Left kidney (tissue), 1 donor: ENCODE measurements at regions not wholly inside any gene's neighbourhood (a gene's known extent, or its start where the extent isn't known, plus 50 kb on each side); places are given as distances from the start of the nearest gene placed in this dataset.
A peak's percentile ranks its signal among the peaks of the same experiment; 100 is the strongest.

Experiments used
- DNase-seq: peaks from one replicate; pipeline ENCODE4 v3.0.0-alpha.2; 2013

DNA sequence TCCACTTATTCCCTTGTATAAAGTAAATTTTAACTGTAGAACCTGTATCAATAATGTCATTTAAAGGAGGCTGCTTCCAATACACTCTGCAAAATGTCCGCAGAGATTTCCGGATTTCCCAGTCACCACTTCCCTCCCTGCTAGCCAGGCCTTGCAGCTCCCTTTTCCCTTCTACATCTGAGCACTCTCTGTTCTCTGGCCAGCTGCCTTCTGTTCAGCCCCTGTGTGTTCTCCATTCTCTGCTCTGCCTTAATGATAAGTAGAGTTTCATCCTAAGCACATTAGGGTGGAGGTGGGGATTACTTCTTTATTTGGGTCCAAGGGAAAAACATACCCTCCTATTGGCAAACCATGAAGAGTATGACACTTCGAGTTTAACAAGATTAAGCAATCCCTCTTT, 719.6 kb upstream of the WWC1 start:
- DNase-seq, result no peak

DNA sequence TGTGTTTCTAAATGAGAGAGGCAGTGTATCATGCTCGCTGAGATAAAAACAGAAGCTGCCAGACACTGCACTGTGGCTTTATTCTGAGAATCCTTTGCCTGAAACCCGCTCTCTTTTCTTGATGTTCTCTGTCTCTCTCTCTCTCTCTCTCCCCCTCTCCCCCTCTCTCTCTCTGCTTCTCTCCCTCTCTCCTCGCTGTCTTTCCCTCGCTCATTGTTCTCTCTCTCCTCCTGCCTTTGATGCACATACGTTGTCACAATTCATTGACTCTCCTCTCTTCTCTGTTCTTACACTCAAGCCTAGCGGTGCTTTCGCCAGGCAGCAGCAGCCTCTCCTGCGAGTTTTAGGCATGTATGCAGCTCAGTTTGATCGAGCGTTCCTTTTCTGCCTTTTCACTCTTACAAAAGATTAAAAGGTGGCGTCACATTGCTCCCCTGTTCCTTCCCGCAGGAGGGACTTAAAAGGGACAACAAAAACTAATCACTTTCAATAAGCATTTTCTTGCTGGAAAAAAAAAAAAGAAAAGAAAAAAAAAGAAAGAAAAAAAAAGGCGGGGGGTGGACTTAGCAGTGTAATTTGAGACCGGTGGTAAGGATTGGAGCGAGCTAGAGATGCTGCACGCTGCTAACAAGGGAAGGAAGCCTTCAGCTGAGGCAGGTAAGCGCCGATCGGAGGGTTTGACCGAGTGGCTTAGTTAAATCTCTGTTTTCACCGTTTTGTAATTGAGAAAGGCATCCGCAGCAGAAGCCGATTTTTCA, 717.9 kb upstream of the WWC1 start:
- DNase-seq, result peak; percentile 63

DNA sequence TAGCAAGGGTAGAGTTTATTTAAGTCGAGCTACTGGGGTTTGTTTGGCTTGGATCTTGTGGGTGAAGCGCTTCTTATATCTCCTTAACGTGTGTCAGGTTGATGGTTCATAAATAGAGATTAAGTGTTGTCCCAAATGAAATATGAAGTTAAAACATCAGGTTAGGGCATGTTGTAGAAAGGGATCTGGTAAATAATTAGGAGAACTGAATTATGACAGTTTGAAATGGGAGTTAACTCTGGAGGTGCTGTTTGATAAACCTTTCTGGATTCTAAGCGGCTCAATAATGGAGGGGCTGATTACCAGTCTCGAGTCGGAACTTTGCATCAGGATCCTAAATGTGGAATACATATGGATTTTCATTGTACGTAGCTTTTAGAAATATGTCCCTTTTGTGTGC, 717.0 kb upstream of the WWC1 start:
- no peak for DNase-seq

DNA sequence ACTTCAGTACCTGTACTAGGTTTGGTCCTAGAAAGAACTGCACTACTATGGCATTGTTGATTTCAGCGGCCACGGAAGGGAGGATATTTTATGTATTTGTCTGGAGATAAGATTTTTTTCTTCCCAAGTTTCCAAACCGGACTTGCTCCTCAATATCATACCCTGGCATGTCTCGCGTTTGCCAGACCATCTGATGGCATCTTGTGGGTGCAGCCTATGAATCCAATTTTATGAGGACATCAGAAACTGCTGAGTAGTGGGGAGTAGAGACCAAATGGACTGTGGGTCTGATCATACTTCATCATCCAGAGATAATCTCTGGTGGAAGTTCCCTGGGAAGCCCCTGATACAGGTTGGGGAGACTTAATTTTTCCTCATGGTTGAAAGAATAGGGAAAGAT, 716.1 kb upstream of the WWC1 start:
- DNase-seq, result no peak

DNA sequence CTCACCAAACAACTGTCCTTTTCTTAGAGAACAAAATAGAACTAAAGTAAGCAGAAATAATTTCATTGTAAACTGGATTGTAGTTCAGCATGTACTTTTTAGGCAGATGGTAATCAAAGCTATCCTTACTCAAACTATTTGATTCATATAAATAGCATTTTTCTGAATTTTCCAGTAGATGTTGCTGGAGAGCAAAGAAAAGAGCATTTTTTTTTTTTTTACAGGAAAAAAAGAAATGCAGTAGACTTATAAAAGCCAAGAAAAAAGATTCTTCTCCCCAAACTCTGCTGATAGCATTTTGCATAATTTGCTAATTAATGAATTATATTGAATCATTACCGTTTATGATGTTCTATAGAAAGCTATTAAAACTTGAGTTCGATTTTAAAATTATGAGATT, 715.3 kb upstream of the WWC1 start:
- DNase-seq, result no peak

DNA sequence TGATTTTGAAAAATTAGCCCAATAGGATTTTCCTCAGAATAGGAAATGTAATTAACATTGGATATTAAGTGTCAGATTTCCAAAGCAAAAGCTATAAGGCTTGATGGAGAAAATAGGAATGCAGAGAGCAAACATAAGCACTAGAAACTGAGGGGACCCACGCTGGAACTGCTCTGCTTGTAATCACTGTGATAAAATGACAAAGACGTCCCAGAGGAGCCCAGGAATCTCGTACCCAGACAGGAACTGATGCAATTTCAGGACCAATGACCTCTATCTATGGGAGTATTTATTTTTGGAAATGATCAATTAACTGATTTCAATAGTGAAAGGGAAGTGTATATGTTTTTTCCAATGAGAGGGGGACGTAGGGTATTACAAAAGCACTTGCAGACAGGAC, 714.5 kb upstream of the WWC1 start:
- DNase-seq, result no peak

DNA sequence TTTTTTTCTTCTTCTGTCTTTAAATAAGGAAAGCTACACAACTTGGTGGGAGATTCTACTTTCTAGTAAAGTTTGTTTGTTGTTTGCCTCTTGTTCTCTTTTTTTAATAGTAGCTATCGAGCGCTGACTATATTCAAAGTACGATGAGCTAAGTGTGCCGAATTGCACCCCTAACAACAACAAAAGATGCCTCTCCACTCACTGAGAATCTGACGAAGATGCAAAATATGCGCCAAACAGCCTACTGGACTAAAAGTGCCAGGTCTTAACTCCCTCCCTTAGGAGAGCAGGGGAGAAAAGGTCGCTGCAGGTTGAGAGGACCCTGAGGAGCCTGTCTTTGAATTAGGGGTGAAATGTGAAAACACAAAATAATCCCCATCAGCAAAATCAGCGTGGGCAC, 713.8 kb upstream of the WWC1 start:
- no peak for DNase-seq

DNA sequence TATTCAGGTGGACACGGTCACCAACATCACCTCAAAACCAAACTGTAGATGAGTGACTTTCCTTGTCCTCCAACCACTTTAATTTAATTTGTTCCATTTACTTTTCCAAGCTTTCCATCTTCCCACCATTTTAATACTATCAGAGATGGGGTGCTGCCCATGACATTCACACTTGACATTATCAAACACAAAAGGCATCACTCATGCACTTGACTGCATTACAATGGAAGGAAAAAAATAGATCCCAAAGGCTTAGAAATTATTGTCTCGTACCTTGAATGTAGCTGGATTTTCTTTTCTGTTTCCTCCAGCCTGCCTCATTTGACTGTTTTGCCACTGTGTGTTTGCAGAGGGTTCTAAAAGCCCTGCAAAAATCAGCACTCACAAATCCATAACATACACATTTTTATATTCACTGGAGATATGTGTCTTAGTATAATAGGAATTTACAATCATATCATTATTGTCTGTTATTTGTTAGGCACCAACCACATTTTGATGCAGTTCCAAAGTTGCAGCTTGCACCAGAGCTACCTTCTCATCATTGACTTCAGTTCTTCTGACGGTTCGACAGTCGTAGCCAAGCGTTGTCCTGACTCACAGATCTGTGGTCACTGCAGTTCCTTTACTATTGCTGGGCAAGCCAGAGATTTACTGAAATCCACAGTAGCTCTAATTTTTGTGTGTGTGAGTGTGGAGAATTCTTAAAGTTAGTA, 712.3 kb upstream of the WWC1 start:
- DNase-seq, result no peak

DNA sequence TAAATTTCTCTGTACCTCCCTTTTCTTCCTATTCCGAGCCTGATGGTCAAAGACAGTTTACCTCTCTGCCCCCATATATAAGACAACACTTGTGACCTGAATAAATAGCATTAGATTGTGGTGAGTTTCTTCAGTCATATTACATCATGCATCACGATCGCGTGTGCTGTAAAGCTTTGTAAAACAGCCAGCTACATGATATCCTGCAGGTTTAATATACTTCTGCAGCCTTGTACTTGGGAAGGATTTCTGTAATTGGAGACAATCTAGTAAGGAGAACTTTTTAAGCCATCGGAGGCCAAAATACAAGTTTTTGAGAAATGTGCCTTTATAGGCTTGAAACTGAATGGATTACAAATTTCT, 711.8 kb upstream of the WWC1 start:
- DNase-seq, result no peak

DNA sequence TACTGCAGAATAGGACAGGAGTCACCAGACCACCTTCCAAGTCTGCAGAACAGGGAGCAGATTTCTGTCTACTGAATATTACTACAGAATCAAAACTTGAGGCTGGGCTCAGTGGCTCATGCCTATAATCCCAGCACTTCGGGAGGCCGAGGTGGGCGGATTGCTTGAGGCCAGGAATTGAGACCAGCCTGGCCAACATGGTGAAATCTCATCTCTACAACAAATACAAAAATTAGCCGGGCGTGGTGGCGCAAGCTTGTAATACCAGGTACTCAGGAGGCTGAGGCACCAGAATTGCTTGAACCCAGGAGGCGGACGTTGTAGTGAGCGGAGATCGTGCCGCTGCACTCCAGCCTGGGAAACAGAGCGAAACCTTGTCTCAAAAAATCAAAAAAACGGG, 710.8 kb upstream of the WWC1 start:
- no peak for DNase-seq

DNA sequence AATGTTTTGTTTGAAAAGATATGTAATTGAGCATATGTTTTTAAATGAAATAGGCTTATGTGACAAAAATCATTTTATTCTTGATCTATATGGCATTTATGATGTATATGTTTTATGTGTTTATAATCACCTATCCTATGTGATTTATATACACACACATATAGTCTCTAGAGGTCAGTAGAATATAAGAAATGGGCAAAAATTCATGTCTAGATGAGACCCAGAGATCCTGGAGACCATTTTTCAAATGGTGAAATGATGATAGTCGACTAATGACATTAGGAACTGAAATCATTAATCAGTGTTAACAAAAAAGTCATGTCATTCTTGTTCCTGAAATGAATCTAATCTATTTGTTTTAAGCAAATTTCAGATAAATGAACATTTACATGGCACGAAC, 709.2 kb upstream of the WWC1 start:
- DNase-seq, result no peak

DNA sequence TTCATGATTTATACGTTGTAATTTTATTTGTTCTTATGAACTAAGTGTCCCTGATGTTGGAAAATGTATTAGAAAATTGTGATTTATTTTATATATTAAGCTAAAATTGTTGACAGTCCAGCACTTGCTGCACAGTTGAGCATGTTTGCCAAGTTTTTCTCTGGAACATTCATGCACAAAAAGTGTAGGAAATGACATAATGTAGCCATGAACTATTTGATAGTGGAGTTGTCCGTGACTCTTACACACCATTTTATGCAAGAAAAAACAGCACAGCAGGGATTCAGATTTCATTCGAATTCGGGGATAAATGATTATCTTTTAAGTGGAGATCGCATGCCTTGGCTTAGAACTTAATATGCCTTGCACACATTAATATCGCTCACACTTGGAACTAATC, 708.6 kb upstream of the WWC1 start:
- DNase-seq, result no peak

DNA sequence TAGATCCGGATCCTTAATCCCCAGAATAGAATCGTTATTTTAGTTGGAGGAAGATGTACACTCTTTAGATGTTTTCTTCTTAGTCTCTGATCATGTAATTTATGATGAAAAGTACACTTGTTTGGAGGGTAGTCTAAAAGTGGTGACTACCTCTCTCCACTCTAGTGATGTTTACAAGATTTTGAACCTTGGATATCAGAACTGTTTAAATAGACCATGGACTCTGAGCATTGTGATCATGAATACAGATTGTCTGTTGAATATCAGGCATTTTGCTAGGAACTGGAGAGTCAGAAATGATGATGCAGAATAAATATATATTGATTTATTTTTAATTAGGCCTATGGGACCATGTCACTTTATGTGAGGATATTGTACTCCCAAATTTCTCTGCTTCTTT, 706.3 kb upstream of the WWC1 start:
- no peak for DNase-seq

DNA sequence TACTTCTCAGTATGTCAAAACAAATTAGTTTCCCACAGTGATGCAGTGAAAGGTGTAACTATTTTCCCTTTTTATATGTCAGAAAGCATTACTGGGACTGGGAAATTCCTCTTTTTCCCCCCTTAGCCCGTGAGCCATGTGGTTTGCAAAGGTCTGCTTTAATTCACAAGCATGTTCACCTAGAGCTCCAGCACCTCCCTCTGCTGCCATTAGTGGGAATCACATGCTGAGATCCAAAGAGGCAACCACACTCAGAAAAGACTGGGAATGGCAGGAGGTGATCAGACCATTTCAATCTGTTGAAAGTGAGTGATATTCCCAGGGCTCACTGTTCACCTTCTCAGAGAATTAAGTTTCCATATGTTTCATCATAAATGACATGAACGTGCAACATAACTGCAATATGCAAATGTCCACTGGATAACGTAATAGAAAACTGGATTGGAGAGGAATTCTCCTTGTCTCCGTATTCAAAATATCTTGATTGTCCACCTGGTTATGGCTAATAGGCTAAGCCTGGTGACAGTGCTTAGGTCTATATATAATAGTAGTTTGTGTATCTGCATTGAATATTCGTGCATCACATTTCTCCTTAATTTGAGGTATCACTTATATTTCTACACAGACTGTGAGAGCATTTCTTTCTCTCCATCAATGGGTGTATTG, 703.5 kb upstream of the WWC1 start:
- DNase-seq, result peak; percentile 35

DNA sequence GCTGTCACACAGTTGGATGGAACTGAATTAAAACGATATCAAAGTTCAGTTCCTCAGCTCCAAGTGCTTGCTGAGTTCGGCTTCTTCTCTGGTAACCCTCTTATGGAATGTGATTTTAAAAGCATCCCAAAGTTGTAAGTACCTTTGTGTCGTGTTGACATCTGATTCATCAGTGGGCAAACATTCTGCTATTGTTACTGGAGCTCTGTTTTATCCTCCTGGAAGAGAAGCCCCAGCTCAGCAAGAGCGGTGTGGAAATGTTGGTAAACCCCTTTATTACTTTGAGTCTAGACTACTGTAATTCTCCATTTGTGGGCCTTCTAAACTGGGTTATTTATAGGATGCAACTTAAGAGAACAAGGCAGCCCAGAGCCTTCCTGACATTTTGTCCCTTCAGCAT, 699.3 kb upstream of the WWC1 start:
- no peak for DNase-seq

DNA sequence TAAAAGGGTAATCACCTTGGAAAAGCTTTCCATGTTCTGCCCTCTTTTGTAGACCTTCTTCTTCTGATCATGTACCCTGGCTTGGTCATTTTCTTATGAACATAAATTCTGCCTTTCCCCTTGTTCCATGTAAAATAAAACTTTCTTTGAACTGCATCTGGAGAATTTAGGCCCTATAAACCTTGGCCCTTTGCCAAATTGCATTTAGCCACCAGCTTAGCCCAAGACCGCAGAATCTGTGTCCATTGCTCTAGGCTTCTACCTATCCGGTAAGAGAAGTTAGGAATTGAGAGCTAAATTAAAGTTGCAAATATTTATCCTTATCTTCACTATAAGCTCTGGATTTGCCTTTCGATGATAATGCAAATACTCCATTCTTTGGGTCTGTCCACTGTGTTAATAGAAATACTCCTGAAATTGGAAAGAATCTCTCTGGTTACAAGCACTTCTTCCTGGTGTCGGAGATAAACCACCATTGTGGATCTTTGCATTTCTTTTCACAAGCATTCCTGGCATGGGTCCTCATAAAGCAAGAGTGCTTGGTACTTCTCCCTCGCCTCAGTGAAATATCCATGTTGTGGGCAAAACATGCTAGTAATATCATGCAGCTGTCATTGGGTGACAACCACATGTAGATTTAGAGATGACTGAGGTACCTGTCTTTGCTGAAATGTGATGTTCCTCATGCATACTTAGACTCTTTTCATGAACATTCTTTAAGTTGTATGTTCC, 698.0 kb upstream of the WWC1 start:
- DNase-seq, result no peak

DNA sequence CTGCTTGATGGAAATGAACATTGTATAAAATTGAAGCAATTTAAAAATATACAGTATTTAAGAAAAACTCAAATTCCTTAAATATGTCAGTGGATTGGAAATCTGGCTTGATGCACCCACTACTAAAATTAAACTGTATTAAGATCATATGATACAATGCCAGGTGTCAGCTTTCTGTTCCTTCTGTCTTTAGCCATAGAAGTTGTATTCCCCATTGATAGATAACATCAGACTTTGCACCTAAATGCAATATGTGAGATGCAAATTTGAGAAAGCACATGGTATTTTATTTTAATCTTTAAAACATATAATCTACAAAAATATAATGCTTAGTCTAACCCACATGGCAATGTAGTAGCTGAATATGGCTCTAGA, 697.4 kb upstream of the WWC1 start:
- DNase-seq, result no peak

DNA sequence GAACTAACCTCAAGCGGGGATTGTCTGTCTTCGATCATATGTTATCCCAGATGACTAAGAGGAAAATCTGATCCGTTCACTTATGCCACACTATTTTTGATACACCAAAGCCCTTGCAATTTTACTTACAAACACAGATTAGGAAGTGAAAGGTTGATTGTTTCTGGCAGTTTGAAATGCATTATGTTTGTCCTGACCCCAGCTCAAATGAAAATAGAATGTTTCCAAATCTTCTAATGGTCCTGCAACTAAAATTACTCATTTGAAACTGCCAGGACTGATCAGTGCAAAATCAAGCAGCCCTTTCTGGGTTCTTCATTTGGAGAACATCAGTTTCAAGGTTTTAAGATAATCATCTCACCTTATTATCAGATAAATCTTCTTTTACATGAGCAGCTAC, 696.7 kb upstream of the WWC1 start:
- DNase-seq, result no peak

DNA sequence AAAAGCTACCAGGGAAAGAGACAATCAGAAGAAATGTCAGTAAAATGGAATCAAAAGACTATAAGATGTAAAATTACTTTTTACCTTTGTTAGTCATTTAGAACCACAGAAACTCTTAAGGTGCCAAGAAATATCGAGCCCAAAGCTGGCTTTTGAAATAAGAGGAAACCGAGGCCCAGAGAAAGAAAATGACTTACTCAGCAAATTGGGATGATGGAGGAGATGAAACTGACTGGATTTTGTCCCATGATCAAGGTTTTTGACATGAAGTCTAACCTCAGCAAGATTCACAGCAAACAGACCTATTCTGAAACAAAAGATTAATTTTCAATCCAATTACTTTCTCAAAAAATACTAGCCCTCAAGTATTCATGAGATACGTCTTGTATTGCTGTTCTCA, 696.2 kb upstream of the WWC1 start:
- DNase-seq, result no peak

DNA sequence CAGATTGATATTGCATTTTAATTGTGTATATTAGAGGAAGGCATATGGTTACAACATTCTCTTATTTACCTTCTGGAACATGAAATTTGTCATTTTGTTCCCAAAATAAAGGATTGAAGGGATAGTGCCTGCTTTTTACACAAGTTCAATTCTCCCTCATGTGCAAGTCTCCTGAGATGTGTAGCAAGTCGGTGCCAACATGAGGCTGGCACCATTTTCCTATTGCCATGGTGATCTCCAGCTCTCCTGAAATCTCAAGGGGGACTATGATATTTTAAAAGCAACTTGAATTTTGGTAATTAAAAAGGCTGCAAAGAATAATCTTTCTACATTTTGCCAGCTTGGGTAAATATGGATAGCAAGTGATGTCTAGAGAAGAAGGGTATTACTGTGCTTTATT, 693.3 kb upstream of the WWC1 start:
- no peak for DNase-seq

DNA sequence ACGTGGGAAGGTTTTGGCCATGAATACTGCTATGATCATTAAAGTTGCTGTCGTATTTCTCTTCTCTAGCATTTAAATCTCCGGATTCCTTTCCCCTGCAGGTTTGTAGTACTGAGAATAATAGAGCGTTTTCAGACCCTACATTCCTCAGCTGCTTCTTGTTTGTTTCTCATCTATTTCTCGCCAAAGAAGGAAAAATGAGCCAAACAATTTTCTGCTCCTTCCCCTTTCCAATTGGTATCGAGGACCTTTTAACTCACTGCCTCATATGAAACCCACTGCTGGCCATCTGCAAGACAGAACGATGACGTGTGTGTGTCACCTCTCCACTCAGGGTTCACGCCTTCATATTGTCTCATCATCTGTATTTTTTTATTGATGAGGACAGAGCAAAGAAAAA, 689.4 kb upstream of the WWC1 start:
- DNase-seq, result no peak

DNA sequence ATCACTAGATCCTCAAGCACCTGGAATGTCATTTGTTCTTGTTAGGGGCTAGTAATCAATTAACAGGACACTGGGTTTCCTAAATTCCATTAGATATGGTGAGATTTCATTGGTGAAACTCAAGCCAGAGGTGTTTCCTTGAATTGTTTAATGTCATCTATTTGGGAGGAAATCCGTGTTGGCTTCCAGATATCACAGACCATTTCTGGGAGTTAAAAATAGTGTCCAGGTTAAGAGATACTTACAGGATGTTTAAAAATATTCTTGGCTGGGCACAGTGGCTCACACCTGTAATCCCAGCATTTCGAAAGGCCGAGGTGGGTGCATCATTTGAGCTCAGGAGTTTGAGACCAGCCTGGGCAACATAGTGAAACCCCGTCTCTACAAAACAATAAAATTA, 688.3 kb upstream of the WWC1 start:
- no peak for DNase-seq
